PC-9 (cell line): ENCODE measurements at regions not wholly inside any gene's neighbourhood (a gene's known extent, or its start where the extent isn't known, plus 50 kb on each side); places are given as distances from the start of the nearest gene placed in this dataset.

Experiments
- BruUV-seq: library from RNA; stranded (reverse); fragments of 400-500 nt; replicated peaks from 2 replicates; lab custom pipeline; 2021; lab: Mats Ljungman, UMichigan
- CTCF ChIA-PET: fragments of 300-600 bp; sonication (Branson Sonifier 250); formaldehyde crosslinking; loops from one replicate; lab custom pipeline; 2022; ENCODE audit warnings: antibody characterized with exemption; lab: Charles Lee
- POLR2A ChIA-PET: fragments of 300-600 bp; sonication (Branson Sonifier 250); formaldehyde crosslinking; loops from one replicate; lab custom pipeline; 2022; ENCODE audit warnings: antibody characterized with exemption; ENCODE audit not compliant: unreplicated experiment; lab: Charles Lee
- DNase-seq, 2 experiments: peaks; one replicate each; pipeline versions ENCODE4 v3.0.0 to v3.0.0-alpha.2; 2015 to 2022; ENCODE audit warnings: mixed read lengths in 1 of 2
- H2AFZ ChIP-seq: fragments of 200-600 bp; sonication (generic); 2 replicates; pipeline ENCODE4 v1.8.1; 2017; ENCODE audit warnings: antibody characterized with exemption
- H3F3A ChIP-seq: fragments of 200-600 bp; sonication (generic); 2 replicates; pipeline ENCODE4 v1.8.1; 2017; ENCODE audit warnings: antibody characterized with exemption, mild to moderate bottlenecking, low read depth; ENCODE audit not compliant: insufficient read depth
- H3K27ac ChIP-seq: fragments of 200-600 bp; sonication (generic); 2 replicates; pipeline ENCODE4 v1.6.1; 2016; ENCODE audit warnings: mixed run types
- H3K27me3 ChIP-seq: fragments of 200-600 bp; sonication (generic); 2 replicates; pipeline ENCODE4 v1.6.1; 2016; ENCODE audit warnings: low read depth, mixed run types; ENCODE audit not compliant: insufficient read depth
- H3K36me3 ChIP-seq: fragments of 200-600 bp; sonication (generic); 2 replicates; pipeline ENCODE4 v1.6.1; 2016; ENCODE audit warnings: low read depth, mixed run types
- H3K4me1 ChIP-seq: fragments of 200-600 bp; sonication (generic); replicated peaks from 2 replicates; pipeline ENCODE4 v1.6.1; 2016; ENCODE audit warnings: mixed run types; ENCODE audit not compliant: insufficient read depth
- H3K4me2 ChIP-seq: fragments of 200-600 bp; sonication (generic); 2 replicates; pipeline ENCODE4 v1.6.1; 2017; ENCODE audit warnings: mixed run types
- H3K4me3 ChIP-seq: fragments of 200-600 bp; sonication (generic); 2 replicates; pipeline ENCODE4 v1.6.1; 2016; ENCODE audit warnings: mixed run types
- H3K79me2 ChIP-seq: fragments of 200-600 bp; sonication (generic); 2 replicates; pipeline ENCODE4 v1.6.1; 2017; ENCODE audit warnings: low read depth, mixed run types
- H3K9me2 ChIP-seq: fragments of 200-600 bp; sonication (generic); 2 replicates; pipeline ENCODE4 v1.8.1; 2017; ENCODE audit warnings: mild to moderate bottlenecking; ENCODE audit not compliant: insufficient read depth
- H3K9me3 ChIP-seq: fragments of 200-600 bp; sonication (generic); 2 replicates; pipeline ENCODE4 v1.8.1; 2016; ENCODE audit warnings: low read depth; ENCODE audit not compliant: insufficient read depth
- H4K20me1 ChIP-seq: fragments of 200-600 bp; sonication (generic); 2 replicates; pipeline ENCODE4 v1.8.1; 2017; ENCODE audit not compliant: insufficient read depth
- CTCF ChIP-seq: fragments of 200-600 bp; sonication (generic); conservative IDR thresholded peaks from 2 replicates; pipeline ENCODE4 v1.6.1; 2017; ENCODE audit warnings: mixed run types, antibody characterized with exemption, mild to moderate bottlenecking, moderate library complexity
- EZH2 ChIP-seq: fragments of 200-600 bp; sonication (generic); IDR thresholded peaks from 2 replicates; pipeline ENCODE4 v1.8.0; 2017; ENCODE audit warnings: antibody characterized with exemption, low read depth
- intact Hi-C: fragments of 100-400 bp; cut with micrococcal nuclease; formaldehyde crosslinking; loops from one replicate; pipeline ENCODE4 v1.10.0; 2022; ENCODE audit not compliant: unreplicated experiment

GRCh38 chr6:144510859-144511258 lies 225.7 kb downstream of the UTRN start:
- CTCF ChIA-PET: no interaction called here
- Histone ChIP-seq H3K4me3 (no peak overlapping the region), H3F3A (no peaks in the 10 kb centered on the region), H3K79me2 (no peaks in the 10 kb centered on the region), H3K9me3 (no peaks in the 10 kb centered on the region), H3K36me3 (no peaks in the 10 kb centered on the region), H3K4me1 (no peaks in the 10 kb centered on the region), H3K4me2 (no peak overlapping the region), H3K27me3 (no peaks in the 10 kb centered on the region), H4K20me1 (no peaks in the 10 kb centered on the region), H3K27ac (no peak overlapping the region), H3K9me2 (no peaks in the 10 kb centered on the region; the same call in 1 of the 2 replicates), H2AFZ (no peak overlapping the region)
- BruUV-seq: no TSS peak
- intact Hi-C loops: no loop called here
- POLR2A ChIA-PET: no interaction called here
- TF ChIP-seq CTCF: no peak
- TF ChIP-seq EZH2: no peak
- DNase-seq: no peak

- H3K4me3 ChIP-seq: no peak overlapping the region
- ChIA-PET CTCF (no interaction called here), POLR2A (no interaction called here)
- H3K4me1 ChIP-seq: no peaks in the 10 kb centered on the region
- no peaks in the 10 kb centered on the region for H3F3A ChIP-seq
- DNase-seq: no peak
- no peaks in the 10 kb centered on the region for H3K27me3 ChIP-seq
- H3K36me3 ChIP-seq: peaks cover 7% of the 10 kb centered on the region; the same call in 1 of the 2 replicates
- no peaks in the 10 kb centered on the region for H3K9me2 ChIP-seq
- intact Hi-C loops: no loop called here
- no peak overlapping the region for H2AFZ ChIP-seq
- no peak overlapping the region for H3K4me2 ChIP-seq
- H3K79me2 ChIP-seq: no peaks in the 10 kb centered on the region
- no peak overlapping the region for H3K27ac ChIP-seq
- H3K9me3 ChIP-seq: no peaks in the 10 kb centered on the region
- TF ChIP-seq CTCF: no peak
- no TSS peak for BruUV-seq
- no peaks in the 10 kb centered on the region for H4K20me1 ChIP-seq
Measured at GRCh38 chr6:144515761-144516160, 230.6 kb downstream of the UTRN start.

- Histone ChIP-seq H3K27me3 (no peaks in the 10 kb centered on the region), H2AFZ (no peak overlapping the region), H3K79me2 (no peaks in the 10 kb centered on the region), H3F3A (no peaks in the 10 kb centered on the region), H3K9me3 (no peaks in the 10 kb centered on the region), H3K4me2 (no peak overlapping the region), H3K36me3 (peaks cover 7% of the 10 kb centered on the region; the same call in 1 of the 2 replicates), H4K20me1 (no peaks in the 10 kb centered on the region), H3K9me2 (no peaks in the 10 kb centered on the region), H3K27ac (no peak overlapping the region), H3K4me1 (no peaks in the 10 kb centered on the region), H3K4me3 (no peak overlapping the region)
- ChIA-PET POLR2A (interaction anchor here (0.6 kb wide), 1 partner anchor 452 kb away, joined by 18 read pairs; no protein-coding TSS in a partner anchor), CTCF (no interaction called here)
- TF ChIP-seq CTCF: no peak
- TF ChIP-seq EZH2: no peak
- no peak for DNase-seq
- BruUV-seq: no TSS peak
- intact Hi-C loops: no loop called here
Measured at GRCh38 chr6:144519426-144519825, 234.3 kb downstream of the UTRN start.
